MM.1S (cell line): ENCODE measurements at regions not wholly inside any gene's neighbourhood (a gene's known extent, or its start where the extent isn't known, plus 50 kb on each side); places are given as distances from the start of the nearest gene placed in this dataset.

Experiments
- DNase-seq: peaks from one replicate; pipeline ENCODE4 v3.0.0-alpha.2; 2015
- H2AFZ ChIP-seq: fragments of 300-600 bp; sonication (generic); 2 replicates; pipeline ENCODE4 v1.6.0; 2016; ENCODE audit warnings: antibody characterized with exemption, low read length
- H3F3A ChIP-seq: fragments of 300-600 bp; sonication (generic); 2 replicates; pipeline ENCODE4 v1.6.1; 2016; ENCODE audit warnings: mild to moderate bottlenecking, antibody characterized with exemption, low read length, moderate library complexity, mixed read lengths; ENCODE audit not compliant: insufficient read depth
- H3K27ac ChIP-seq: fragments of 300-600 bp; sonication (generic); 2 replicates; pipeline ENCODE4 v1.5.1; 2016; ENCODE audit warnings: mild to moderate bottlenecking, low read length
- H3K27me3 ChIP-seq: fragments of 300-600 bp; sonication (generic); replicated peaks from 2 replicates; pipeline ENCODE4 v1.6.0; 2016; ENCODE audit warnings: low read length; ENCODE audit not compliant: insufficient read depth
- H3K36me3 ChIP-seq: fragments of 300-600 bp; sonication (generic); replicated peaks from 2 replicates; pipeline ENCODE4 v1.6.1; 2016; ENCODE audit warnings: mild to moderate bottlenecking, low read length, mixed read lengths; ENCODE audit not compliant: insufficient read depth
- H3K4me1 ChIP-seq: fragments of 300-600 bp; sonication (generic); 2 replicates; pipeline ENCODE4 v1.6.1; 2016; ENCODE audit warnings: low read length, mixed read lengths
- H3K4me2 ChIP-seq: fragments of 300-600 bp; sonication (generic); 2 replicates; pipeline ENCODE4 v1.6.0; 2016; ENCODE audit warnings: low read depth, low read length
- H3K4me3 ChIP-seq: fragments of 300-600 bp; sonication (generic); 2 replicates; pipeline ENCODE4 v1.5.1; 2016; ENCODE audit warnings: low read length, mixed read lengths
- H3K79me2 ChIP-seq: fragments of 300-600 bp; sonication (generic); 2 replicates; pipeline ENCODE4 v1.6.1; 2016; ENCODE audit warnings: mixed run types, low read length, mixed read lengths
- H3K9ac ChIP-seq: fragments of 300-600 bp; sonication (generic); 2 replicates; pipeline ENCODE4 v1.6.1; 2016; ENCODE audit warnings: low read length, mixed read lengths
- H3K9me2 ChIP-seq: fragments of 300-600 bp; sonication (generic); replicated peaks from 2 replicates; pipeline ENCODE4 v1.6.1; 2016; ENCODE audit warnings: mild to moderate bottlenecking, low read length, mixed read lengths; ENCODE audit not compliant: insufficient read depth
- H3K9me3 ChIP-seq: fragments of 300-600 bp; sonication (generic); replicated peaks from 2 replicates; pipeline ENCODE4 v1.6.1; 2016; ENCODE audit warnings: mild to moderate bottlenecking, low read length, mixed read lengths; ENCODE audit not compliant: insufficient read depth
- H4K20me1 ChIP-seq: fragments of 300-600 bp; sonication (generic); 2 replicates; pipeline ENCODE4 v1.6.1; 2016; ENCODE audit warnings: mild to moderate bottlenecking, low read length, moderate library complexity, mixed read lengths; ENCODE audit not compliant: insufficient read depth
- CTCF ChIP-seq: fragments of 300-600 bp; sonication (generic); IDR thresholded peaks from 2 replicates; pipeline ENCODE4 v1.5.1; 2016; ENCODE audit warnings: antibody characterized with exemption, low read length, mixed read lengths
- EZH2 ChIP-seq: fragments of 300-600 bp; sonication (generic); optimal IDR thresholded peaks from 2 replicates; pipeline ENCODE3; 2017; ENCODE audit warnings: low read depth, mild to moderate bottlenecking, antibody characterized with exemption, low read length, mixed read lengths
- EZH2phosphoT487 ChIP-seq: fragments of 300-600 bp; sonication (generic); IDR thresholded peaks from 2 replicates; pipeline ENCODE4 v1.6.1; 2018; ENCODE audit warnings: antibody characterized with exemption, low read length

- TF ChIP-seq EZH2 (no peak), CTCF (no peak), EZH2phosphoT487 (no peak)
Measured at GRCh38 chr5:17989036-17989435, 354.8 kb downstream of the TAF11L14 start.

GRCh38 chr5:17989567-17990563, 355.6 kb downstream of the TAF11L14 start:
- no peak overlapping the region for H2AFZ ChIP-seq
- no peaks in the 10 kb centered on the region for H3K4me1 ChIP-seq
- H3K79me2 ChIP-seq, result no peaks in the 10 kb centered on the region
- no peak for TF ChIP-seq EZH2phosphoT487
- TF ChIP-seq CTCF, result no peak
- TF ChIP-seq EZH2, result no peak
- no peak overlapping the region for H3K4me2 ChIP-seq
- no peak overlapping the region for H3K27ac ChIP-seq
- no peak overlapping the region for H3K9ac ChIP-seq
- no peaks in the 10 kb centered on the region for H3K9me2 ChIP-seq
- H3K36me3 ChIP-seq, result no peaks in the 10 kb centered on the region
- H3F3A ChIP-seq, result no peaks in the 10 kb centered on the region
- no peak for DNase-seq
- no peaks in the 10 kb centered on the region for H3K27me3 ChIP-seq
- H4K20me1 ChIP-seq, result no peaks in the 10 kb centered on the region
- H3K9me3 ChIP-seq, result no peaks in the 10 kb centered on the region
- no peak overlapping the region for H3K4me3 ChIP-seq

More at GRCh38 chr5:17989036-17989435, 354.8 kb downstream of the TAF11L14 start:
- no peak overlapping the region for H2AFZ ChIP-seq
- H3K9ac ChIP-seq, result no peak overlapping the region
- no peaks in the 10 kb centered on the region for H3K9me3 ChIP-seq
- H3K36me3 ChIP-seq, result no peaks in the 10 kb centered on the region
- no peak for DNase-seq
- no peaks in the 10 kb centered on the region for H3K9me2 ChIP-seq
- no peak overlapping the region for H3K27ac ChIP-seq
- no peak overlapping the region for H3K4me3 ChIP-seq
- no peaks in the 10 kb centered on the region for H4K20me1 ChIP-seq
- no peaks in the 10 kb centered on the region for H3F3A ChIP-seq
- H3K4me2 ChIP-seq, result no peak overlapping the region
- H3K27me3 ChIP-seq, result no peaks in the 10 kb centered on the region
- H3K79me2 ChIP-seq, result no peaks in the 10 kb centered on the region
- H3K4me1 ChIP-seq, result no peaks in the 10 kb centered on the region

GRCh38 chr5:17991775-17992174, 357.5 kb downstream of the TAF11L14 start:
- Histone ChIP-seq H3K27me3 (no peaks in the 10 kb centered on the region), H3K4me1 (no peaks in the 10 kb centered on the region), H3K9ac (no peak overlapping the region), H2AFZ (no peak overlapping the region), H3K9me3 (no peaks in the 10 kb centered on the region), H3K9me2 (no peaks in the 10 kb centered on the region), H3K79me2 (no peaks in the 10 kb centered on the region), H3F3A (no peaks in the 10 kb centered on the region), H3K36me3 (no peaks in the 10 kb centered on the region), H3K4me2 (no peak overlapping the region), H4K20me1 (no peaks in the 10 kb centered on the region), H3K27ac (no peak overlapping the region), H3K4me3 (no peak overlapping the region)
- DNase-seq, result no peak
- TF ChIP-seq CTCF, result no peak
- no peak for TF ChIP-seq EZH2phosphoT487
- TF ChIP-seq EZH2, result no peak
